Prostate gland (tissue), 2 donors: ENCODE measurements at regions not wholly inside any gene's neighbourhood (a gene's known extent, or its start where the extent isn't known, plus 50 kb on each side); places are given as distances from the start of the nearest gene placed in this dataset.
"Not testable (repeated sequence)": the region's sequence is repeated elsewhere in the genome, so short reads cannot be mapped to it uniquely, and the experiment has no call there.

Source experiments
- DNase-seq: peaks from one replicate; pipeline ENCODE4 v3.0.0-alpha.2; 2019; ENCODE audit warnings: low spot score
- H3K27ac ChIP-seq, 2 donors: fragments of 200-600 bp; sonication (generic); 2 replicates each; pipeline ENCODE4 v1.5.1; 2017 to 2019
- H3K27me3 ChIP-seq: fragments of 200-600 bp; sonication (generic); replicated peaks from 2 replicates; pipeline ENCODE4 v1.5.1; 2019; ENCODE audit not compliant: insufficient read depth
- H3K36me3 ChIP-seq, 2 donors: fragments of 200-600 bp; sonication (generic); 1 replicate in 1 of 2; 2 replicates in 1 of 2; pipeline versions ENCODE4 v1.5.1 to v1.8.1; 2017 to 2019
- H3K4me1 ChIP-seq: fragments of 200-600 bp; sonication (generic); replicated peaks from 2 replicates; pipeline ENCODE4 v1.5.1; 2019
- H3K4me3 ChIP-seq, 2 donors: fragments of 200-600 bp; sonication (generic); 2 replicates each; pipeline ENCODE4 v1.5.1; 2017 to 2019
- H3K9me3 ChIP-seq: fragments of 200-600 bp; sonication (generic); 2 replicates; pipeline ENCODE4 v1.5.1; 2017
- CTCF ChIP-seq, 4 experiments: fragments of 200-600 bp in 2 of 4; fragments of 450-650 bp in 2 of 4; sonication (generic) in 2 of 4; IDR thresholded peaks; 1 replicate in 3 of 4; 2 replicates in 1 of 4; pipeline ENCODE4 v1.5.1; 2016 to 2019; ENCODE audit warnings: antibody characterized with exemption in 4 of 4, mild to moderate bottlenecking in 2 of 4, moderate library complexity in 2 of 4
- POLR2A ChIP-seq: fragments of 450-650 bp; IDR thresholded peaks from one replicate; pipeline ENCODE4 v1.6.1; 2016; ENCODE audit warnings: antibody characterized with exemption, mild to moderate bottlenecking
- POLR2AphosphoS5 ChIP-seq: sonication (generic); formaldehyde crosslinking; IDR thresholded peaks from one replicate; pipeline ENCODE4 v1.6.1; 2017; ENCODE audit warnings: antibody characterized with exemption
- WGBS: methylation state at CpG from one replicate; pipeline ENCODE4 v1.1.5; 2018; 5-methylcytosine and 5-hydroxymethylcytosine counted together
- intact Hi-C: fragments of 100-400 bp; cut with DNase I; formaldehyde crosslinking; loops from one replicate; pipeline ENCODE4 v1.14.2; 2022

DNA sequence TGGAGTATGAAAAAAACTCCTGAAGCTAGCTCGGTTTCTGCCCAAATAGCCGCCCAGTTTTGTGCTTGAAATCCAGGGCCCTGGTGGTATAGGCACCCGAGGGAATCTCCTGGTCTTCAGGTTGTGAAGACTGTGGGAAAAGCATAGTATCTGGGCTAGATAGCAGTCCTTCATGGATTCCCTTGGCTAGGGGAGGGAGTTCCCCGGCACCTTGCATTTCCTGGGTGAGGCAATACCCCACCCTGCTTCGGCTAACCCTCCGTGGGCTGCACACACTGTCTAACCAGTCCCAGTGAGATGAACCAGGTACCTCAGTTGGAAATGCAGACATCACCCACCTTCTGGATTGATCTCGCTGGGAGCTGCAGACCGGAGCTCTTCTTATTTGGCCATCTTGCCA, 184.5 kb upstream of the SLC35B3 start:
- H3K9me3 ChIP-seq, result no peaks in the 10 kb centered on the region
- H3K4me3 ChIP-seq, result no peak overlapping the region
- DNase-seq, result no peak
- H3K4me1 ChIP-seq, result no peaks in the 10 kb centered on the region
- TF ChIP-seq CTCF (IDR thresholded peaks at IDR 0.05) (no peak), POLR2A (no peak), POLR2AphosphoS5 (no peak)
- no peaks in the 10 kb centered on the region for H3K36me3 ChIP-seq
- intact Hi-C loops, result no loop called here
- no peak overlapping the region for H3K27ac ChIP-seq
- WGBS, result 97% methylated on average over 8 of the region's 8 CpGs
- H3K27me3 ChIP-seq, result no peaks in the 10 kb centered on the region

DNA sequence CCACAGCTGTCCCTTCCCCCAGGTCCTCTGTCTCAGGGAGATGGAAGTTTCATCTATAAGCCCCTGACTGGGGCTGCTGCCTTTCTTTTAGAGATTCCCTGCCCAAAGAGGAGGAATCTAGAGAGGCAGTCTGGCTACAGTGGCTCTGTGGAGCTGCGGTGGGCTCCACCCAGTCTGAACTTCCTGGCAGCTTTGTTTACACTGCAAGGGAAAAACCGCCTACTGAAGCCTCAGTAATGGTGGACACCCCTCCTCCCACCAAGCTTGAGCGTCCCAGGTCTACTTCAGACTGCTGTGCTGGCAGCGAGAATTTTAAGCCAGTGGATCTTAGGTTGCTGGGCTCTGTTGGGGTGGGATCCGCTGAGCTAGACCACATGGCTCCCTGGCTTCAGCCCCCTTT, 184.1 kb upstream of the SLC35B3 start:
- H3K9me3 ChIP-seq, H3K4me1 ChIP-seq, H3K36me3 ChIP-seq, H3K27me3 ChIP-seq, intact Hi-C loops, H3K27ac ChIP-seq, H3K4me3 ChIP-seq, DNase-seq: not testable (repeated sequence)
- WGBS, result 67% methylated on average over 5 of the region's 5 CpGs

DNA sequence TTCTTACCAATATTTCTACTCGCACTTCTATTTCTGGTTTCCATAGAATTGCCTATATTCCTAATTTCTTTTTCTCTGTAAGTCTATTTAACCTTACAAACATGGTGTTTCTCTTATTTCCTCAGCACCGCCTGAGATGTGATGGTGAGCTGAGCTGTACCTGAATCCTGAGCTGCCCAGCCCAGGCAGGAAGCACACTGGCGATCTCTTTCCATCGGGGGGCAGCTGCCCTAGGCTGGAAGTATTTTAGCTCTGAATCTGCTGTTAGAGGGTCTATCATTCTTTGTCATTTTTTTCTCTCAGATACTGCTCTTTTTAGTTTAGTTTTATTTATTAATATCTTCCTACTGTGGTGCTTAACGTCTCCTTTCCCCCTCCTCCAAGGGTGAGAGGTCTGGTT, 173.4 kb upstream of the SLC35B3 start:
- no peak for DNase-seq
- Histone ChIP-seq H3K9me3 (no peaks in the 10 kb centered on the region), H3K27ac (no peak overlapping the region), H3K4me1 (no peaks in the 10 kb centered on the region), H3K4me3 (no peak overlapping the region), H3K27me3 (no peaks in the 10 kb centered on the region), H3K36me3 (no peaks in the 10 kb centered on the region)
- TF ChIP-seq POLR2A (no peak), POLR2AphosphoS5 (no peak), CTCF (IDR thresholded peaks at IDR 0.05) (no peak)
- WGBS, result 86% methylated on average over 5 of the region's 5 CpGs
- intact Hi-C loops, result no loop called here

DNA sequence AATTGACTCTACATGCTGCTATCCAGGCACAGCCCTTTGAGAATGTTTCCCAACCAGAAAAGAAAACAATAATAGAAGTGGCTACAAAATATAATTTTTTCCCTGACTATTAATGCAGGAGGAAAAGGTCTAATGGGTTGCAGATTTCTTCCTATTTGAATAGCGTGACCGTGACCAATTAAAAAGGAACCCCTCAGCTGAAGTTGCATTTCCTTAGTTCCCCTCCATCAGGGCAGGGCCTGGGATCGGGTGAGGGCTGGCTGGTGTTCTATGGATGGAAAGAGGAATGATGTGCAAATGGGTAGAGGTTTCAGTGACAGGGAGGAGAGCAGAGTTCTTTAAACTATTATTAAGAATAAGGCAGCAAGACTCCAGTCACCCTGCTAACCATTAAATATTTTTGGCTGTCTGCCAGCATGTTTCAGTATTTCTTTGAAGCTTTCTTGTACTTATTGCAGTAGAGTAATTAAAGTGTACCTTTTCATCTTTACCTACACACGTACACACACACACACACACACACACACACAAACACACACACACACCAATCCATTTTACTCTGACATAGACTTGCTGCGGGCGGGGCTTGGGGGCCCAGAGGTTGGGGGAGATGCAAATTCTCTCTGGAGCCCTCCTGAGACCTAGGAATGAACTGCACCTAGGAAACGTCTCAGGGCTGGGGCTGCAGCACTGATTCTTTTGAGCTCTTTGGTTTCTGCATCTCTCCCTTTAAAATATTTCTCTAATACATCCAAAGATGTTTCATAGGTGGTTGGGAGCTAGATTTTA, 154.8 kb upstream of the SLC35B3 start:
- Histone ChIP-seq H3K36me3 (no peaks in the 10 kb centered on the region), H3K4me3 (no peak overlapping the region), H3K27me3 (no peaks in the 10 kb centered on the region), H3K9me3 (no peaks in the 10 kb centered on the region), H3K27ac (no peak overlapping the region), H3K4me1 (no peaks in the 10 kb centered on the region)
- DNase-seq, result no peak
- intact Hi-C loops, result no loop called here
- TF ChIP-seq CTCF (IDR thresholded peaks at IDR 0.05), result no peak
- TF ChIP-seq POLR2A, result no peak
- no peak for TF ChIP-seq POLR2AphosphoS5
- WGBS, result 34% methylated on average over 7 of the region's 7 CpGs

DNA sequence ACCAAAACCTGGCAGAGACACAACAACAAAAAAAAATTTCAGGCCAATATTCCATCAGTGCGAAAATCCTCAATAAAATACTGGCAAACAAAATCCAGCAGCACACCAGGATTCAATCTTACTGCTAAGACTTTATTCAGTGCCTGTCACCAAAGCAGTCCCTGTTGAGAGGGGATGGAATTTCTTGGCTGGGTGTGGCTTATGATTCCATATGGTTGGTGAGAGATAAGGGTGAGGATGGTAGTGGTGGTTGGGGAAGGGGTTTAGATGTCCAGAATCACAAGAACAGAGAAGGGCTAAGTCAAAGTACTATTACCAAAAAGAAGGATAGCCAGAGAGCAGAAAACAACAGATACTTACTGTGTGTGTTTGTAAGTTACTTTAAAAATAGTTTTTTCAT, 152.8 kb upstream of the SLC35B3 start:
- TF ChIP-seq CTCF (IDR thresholded peaks at IDR 0.05), result no peak
- TF ChIP-seq POLR2AphosphoS5, result no peak
- no peak for TF ChIP-seq POLR2A
- Histone ChIP-seq H3K27ac (no peak overlapping the region), H3K36me3 (no peaks in the 10 kb centered on the region), H3K4me3 (no peak overlapping the region), H3K27me3 (no peaks in the 10 kb centered on the region), H3K9me3 (no peaks in the 10 kb centered on the region), H3K4me1 (no peaks in the 10 kb centered on the region)
- DNase-seq, result no peak
- intact Hi-C loops, result no loop called here
- WGBS, result 76% methylated on average over 1 of the region's 1 CpG
